SH-SY5Y (cell line): ENCODE measurements at regions not wholly inside any gene's neighbourhood (a gene's known extent, or its start where the extent isn't known, plus 50 kb on each side); places are given as distances from the start of the nearest gene placed in this dataset.

Source experiments
- GATA2 ChIP-seq: IDR thresholded peaks from 2 replicates; pipeline ENCODE4 v1.6.1; 2011; ENCODE audit warnings: mild to moderate bottlenecking, low read depth, low read length
- GATA3 ChIP-seq: IDR thresholded peaks from 2 replicates; pipeline ENCODE4 v1.6.1; 2011; ENCODE audit warnings: low read depth, mild to moderate bottlenecking, low read length, moderate library complexity

- no peak for TF ChIP-seq GATA2
- no peak for TF ChIP-seq GATA3
Observed at GRCh38 chr10:90575125-90575524, 282.7 kb downstream of the HTR7 start.
